ENCODE measurements at regions not wholly inside any gene's neighbourhood (a gene's known extent, or its start where the extent isn't known, plus 50 kb on each side); places are given as distances from the start of the nearest gene placed in this dataset.
A peak's percentile ranks its signal among the peaks of the same experiment; 100 is the strongest.
"Not testable (repeated sequence)": the region's sequence is repeated elsewhere in the genome, so short reads cannot be mapped to it uniquely, and the experiment has no call there.

- DNase-seq (ENCODE audit: low read depth in 4 of 6, low spot score in 6 of 6) = peak in 2 of 6 donors; percentile 1 to 7
- Histone ChIP-seq H3K36me3 (ENCODE audit: control insufficient read depth, insufficient read depth, low read length) (no peaks in the 10 kb centered on the region), H3K27ac (ENCODE audit: low read depth, low read length) (no peak overlapping the region), H3K4me1 (ENCODE audit: control insufficient read depth, insufficient read depth, low read length) (no peaks in the 10 kb centered on the region), H3K4me3 (ENCODE audit: low read depth, low read length) (no peak overlapping the region), H3K27me3 (ENCODE audit: control insufficient read depth, insufficient read depth, low read length) (no peaks in the 10 kb centered on the region), H3K9me3 (ENCODE audit: control insufficient read depth, insufficient read depth, low read length) (no peaks in the 10 kb centered on the region)
Measured at GRCh38 chr9:111744363-111744762, 50.4 kb downstream of the SHOC1 start.

- no peak overlapping the region for H3K4me3 ChIP-seq (ENCODE audit: low read depth, low read length)
- H3K36me3 ChIP-seq (ENCODE audit: control insufficient read depth, insufficient read depth, low read length) = no peaks in the 10 kb centered on the region
- no peaks in the 10 kb centered on the region for H3K27me3 ChIP-seq (ENCODE audit: control insufficient read depth, insufficient read depth, low read length)
- H3K27ac ChIP-seq (ENCODE audit: low read depth, low read length) = no peak overlapping the region
- H3K9me3 ChIP-seq (ENCODE audit: control insufficient read depth, insufficient read depth, low read length) = no peaks in the 10 kb centered on the region
- no peaks in the 10 kb centered on the region for H3K4me1 ChIP-seq (ENCODE audit: control insufficient read depth, insufficient read depth, low read length)
- no peak for DNase-seq (ENCODE audit: low read depth in 4 of 6, low spot score in 6 of 6)
- 100% methylated on average over 2 of the region's 4 CpGs for WGBS (ENCODE audit: insufficient coverage)
Measured at GRCh38 chr9:111743275-111743674, 51.5 kb downstream of the SHOC1 start.

GRCh38 chr9:111740739-111741138, 54.0 kb downstream of the SHOC1 start:
- Histone ChIP-seq H3K4me3 (ENCODE audit: low read depth, low read length) (no peak overlapping the region), H3K27ac (ENCODE audit: low read depth, low read length) (no peak overlapping the region), H3K9me3 (ENCODE audit: control insufficient read depth, insufficient read depth, low read length) (peaks cover 3% of the 10 kb centered on the region), H3K27me3 (ENCODE audit: control insufficient read depth, insufficient read depth, low read length) (no peaks in the 10 kb centered on the region), H3K36me3 (ENCODE audit: control insufficient read depth, insufficient read depth, low read length) (no peaks in the 10 kb centered on the region), H3K4me1 (ENCODE audit: control insufficient read depth, insufficient read depth, low read length) (no peaks in the 10 kb centered on the region)
- 92% methylated on average over 15 of the region's 19 CpGs for WGBS (ENCODE audit: insufficient coverage)
- no peak for DNase-seq (ENCODE audit: low read depth in 4 of 6, low spot score in 6 of 6)

GRCh38 chr9:111736714-111737113, 58.0 kb downstream of the SHOC1 start:
- DNase-seq (ENCODE audit: low read depth in 4 of 6, low spot score in 6 of 6) = no peak
- no peak overlapping the region for H3K4me3 ChIP-seq (ENCODE audit: low read depth, low read length)

GRCh38 chr9:111735344-111735743, 59.4 kb downstream of the SHOC1 start:
- WGBS (ENCODE audit: insufficient coverage) = no CpG with 5 or more reads among the region's 2 CpGs
- H3K27ac ChIP-seq (ENCODE audit: low read depth, low read length); H3K4me1 ChIP-seq (ENCODE audit: control insufficient read depth, insufficient read depth, low read length); H3K4me3 ChIP-seq (ENCODE audit: low read depth, low read length); DNase-seq (ENCODE audit: low read depth in 4 of 6, low spot score in 6 of 6); H3K27me3 ChIP-seq (ENCODE audit: control insufficient read depth, insufficient read depth, low read length); H3K36me3 ChIP-seq (ENCODE audit: control insufficient read depth, insufficient read depth, low read length): not testable (repeated sequence)
- peaks cover 11% of the 10 kb centered on the region for H3K9me3 ChIP-seq (ENCODE audit: control insufficient read depth, insufficient read depth, low read length)

More at GRCh38 chr9:111736714-111737113, 58.0 kb downstream of the SHOC1 start:
- no peaks in the 10 kb centered on the region for H3K4me1 ChIP-seq (ENCODE audit: control insufficient read depth, insufficient read depth, low read length)
- H3K27ac ChIP-seq (ENCODE audit: low read depth, low read length) = no peak overlapping the region
- no peaks in the 10 kb centered on the region for H3K36me3 ChIP-seq (ENCODE audit: control insufficient read depth, insufficient read depth, low read length)
- H3K9me3 ChIP-seq (ENCODE audit: control insufficient read depth, insufficient read depth, low read length) = peaks cover 3% of the 10 kb centered on the region
- no peaks in the 10 kb centered on the region for H3K27me3 ChIP-seq (ENCODE audit: control insufficient read depth, insufficient read depth, low read length)

GRCh38 chr9:111731928-111732327, 62.8 kb downstream of the SHOC1 start:
- H3K36me3 ChIP-seq (ENCODE audit: control insufficient read depth, insufficient read depth, low read length) = no peaks in the 10 kb centered on the region
- peaks cover 17% of the 10 kb centered on the region for H3K9me3 ChIP-seq (ENCODE audit: control insufficient read depth, insufficient read depth, low read length)
- no peak overlapping the region for H3K4me3 ChIP-seq (ENCODE audit: low read depth, low read length)
- H3K4me1 ChIP-seq (ENCODE audit: control insufficient read depth, insufficient read depth, low read length) = no peaks in the 10 kb centered on the region
- no peak overlapping the region for H3K27ac ChIP-seq (ENCODE audit: low read depth, low read length)
- H3K27me3 ChIP-seq (ENCODE audit: control insufficient read depth, insufficient read depth, low read length) = no peaks in the 10 kb centered on the region
- DNase-seq (ENCODE audit: low read depth in 4 of 6, low spot score in 6 of 6) = no peak

GRCh38 chr9:111730937-111731567, 63.7 kb downstream of the SHOC1 start:
- no peaks in the 10 kb centered on the region for H3K27me3 ChIP-seq (ENCODE audit: control insufficient read depth, insufficient read depth, low read length)
- WGBS (ENCODE audit: insufficient coverage) = 100% methylated on average over 1 of the region's 3 CpGs
- peaks cover 14% of the 10 kb centered on the region for H3K9me3 ChIP-seq (ENCODE audit: control insufficient read depth, insufficient read depth, low read length)
- H3K4me1 ChIP-seq (ENCODE audit: control insufficient read depth, insufficient read depth, low read length) = no peaks in the 10 kb centered on the region
- H3K4me3 ChIP-seq (ENCODE audit: low read depth, low read length) = no peak overlapping the region
- H3K27ac ChIP-seq (ENCODE audit: low read depth, low read length) = no peak overlapping the region
- H3K36me3 ChIP-seq (ENCODE audit: control insufficient read depth, insufficient read depth, low read length) = no peaks in the 10 kb centered on the region
- no peak for DNase-seq (ENCODE audit: low read depth in 4 of 6, low spot score in 6 of 6)

GRCh38 chr9:111728617-111729366, 65.9 kb downstream of the SHOC1 start:
- Histone ChIP-seq H3K9me3 (ENCODE audit: control insufficient read depth, insufficient read depth, low read length) (peaks cover 14% of the 10 kb centered on the region), H3K27me3 (ENCODE audit: control insufficient read depth, insufficient read depth, low read length) (no peaks in the 10 kb centered on the region), H3K36me3 (ENCODE audit: control insufficient read depth, insufficient read depth, low read length) (no peaks in the 10 kb centered on the region), H3K4me3 (ENCODE audit: low read depth, low read length) (no peak overlapping the region), H3K27ac (ENCODE audit: low read depth, low read length) (no peak overlapping the region), H3K4me1 (ENCODE audit: control insufficient read depth, insufficient read depth, low read length) (no peaks in the 10 kb centered on the region)
- no CpG with 5 or more reads among the region's 2 CpGs for WGBS (ENCODE audit: insufficient coverage)
- no peak for DNase-seq (ENCODE audit: low read depth in 4 of 6, low spot score in 6 of 6)

- DNase-seq (ENCODE audit: low read depth in 4 of 6, low spot score in 6 of 6) = no peak
- Histone ChIP-seq H3K9me3 (ENCODE audit: control insufficient read depth, insufficient read depth, low read length) (peaks cover 14% of the 10 kb centered on the region), H3K4me3 (ENCODE audit: low read depth, low read length) (no peak overlapping the region), H3K4me1 (ENCODE audit: control insufficient read depth, insufficient read depth, low read length) (no peaks in the 10 kb centered on the region), H3K27ac (ENCODE audit: low read depth, low read length) (no peak overlapping the region), H3K27me3 (ENCODE audit: control insufficient read depth, insufficient read depth, low read length) (no peaks in the 10 kb centered on the region), H3K36me3 (ENCODE audit: control insufficient read depth, insufficient read depth, low read length) (no peaks in the 10 kb centered on the region)
Measured at GRCh38 chr9:111728143-111728542, 66.6 kb downstream of the SHOC1 start.

- no peak for DNase-seq (ENCODE audit: low read depth in 4 of 6, low spot score in 6 of 6)
- H3K36me3 ChIP-seq (ENCODE audit: control insufficient read depth, insufficient read depth, low read length) = no peaks in the 10 kb centered on the region
- no peak overlapping the region for H3K4me3 ChIP-seq (ENCODE audit: low read depth, low read length)
- peaks cover 14% of the 10 kb centered on the region for H3K9me3 ChIP-seq (ENCODE audit: control insufficient read depth, insufficient read depth, low read length)
- H3K4me1 ChIP-seq (ENCODE audit: control insufficient read depth, insufficient read depth, low read length) = no peaks in the 10 kb centered on the region
- no peak overlapping the region for H3K27ac ChIP-seq (ENCODE audit: low read depth, low read length)
- no peaks in the 10 kb centered on the region for H3K27me3 ChIP-seq (ENCODE audit: control insufficient read depth, insufficient read depth, low read length)
Measured at GRCh38 chr9:111726949-111727348, 65.5 kb downstream of the GNG10 start.

Data from spinal cord (tissue), 9 donors.